WERI-Rb-1 (cell line): ENCODE measurements at regions not wholly inside any gene's neighbourhood (a gene's known extent, or its start where the extent isn't known, plus 50 kb on each side); places are given as distances from the start of the nearest gene placed in this dataset.

ENCODE experiments used
- DNase-seq: peaks from one replicate; pipeline ENCODE4 v3.0.0-alpha.2; 2020
- H3K27ac ChIP-seq: fragments of 250-450 bp; sonication (Bioruptor Pico); 2 replicates; pipeline ENCODE4 v1.5.1; 2020; ENCODE audit warnings: mild to moderate bottlenecking, moderate library complexity
- H3K27me3 ChIP-seq: fragments of 250-450 bp; sonication (Bioruptor Pico); 2 replicates; pipeline ENCODE4 v1.5.1; 2021; ENCODE audit warnings: mild to moderate bottlenecking, low read depth, moderate library complexity; ENCODE audit not compliant: insufficient read depth, severe bottlenecking
- H3K36me3 ChIP-seq: fragments of 250-450 bp; sonication (Bioruptor Pico); 2 replicates; pipeline ENCODE4 v1.5.1; 2020; ENCODE audit warnings: mild to moderate bottlenecking, moderate library complexity
- H3K4me3 ChIP-seq: 2 replicates; pipeline ENCODE4 v1.5.1; 2011; ENCODE audit warnings: low read depth, mild to moderate bottlenecking, control low read depth, low read length
- H3K9me3 ChIP-seq: fragments of 250-450 bp; sonication (Bioruptor Pico); 2 replicates; pipeline ENCODE4 v1.5.1; 2021; ENCODE audit warnings: mild to moderate bottlenecking, moderate library complexity; ENCODE audit not compliant: severe bottlenecking
- TF ChIP-seq, protein P1 (sequence below): IDR thresholded peaks from 2 replicates; pipeline ENCODE4 v1.5.1; 2011; ENCODE audit warnings: low read depth, mild to moderate bottlenecking, control low read depth, inconsistent platforms, low read length

DNA sequence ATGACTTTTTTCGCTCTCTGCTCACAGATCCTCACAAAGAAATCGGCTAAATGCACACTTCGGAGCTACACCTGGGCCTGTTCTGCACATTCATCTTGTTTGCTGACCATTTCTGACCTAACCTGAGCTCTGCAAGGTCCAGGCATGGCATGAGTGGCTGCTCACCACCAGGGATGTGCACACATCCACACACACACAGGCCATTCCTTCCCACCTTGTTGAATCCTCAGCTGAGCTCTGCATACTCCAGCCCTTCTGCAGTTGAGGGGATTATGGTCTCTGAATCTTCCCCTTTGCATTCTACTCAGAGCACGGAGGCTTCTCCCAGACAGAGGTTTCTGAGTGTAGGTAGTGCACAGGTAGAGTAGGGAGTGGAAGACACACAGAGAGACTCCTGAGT lies 411.9 kb upstream of the B3GAT1 start:
- Histone ChIP-seq H3K9me3 (peaks cover 2% of the 10 kb centered on the region), H3K27ac (no peak overlapping the region), H3K36me3 (no peaks in the 10 kb centered on the region), H3K4me3 (no peak overlapping the region), H3K27me3 (peaks cover 28% of the 10 kb centered on the region)
- TF ChIP-seq, protein P1, sequence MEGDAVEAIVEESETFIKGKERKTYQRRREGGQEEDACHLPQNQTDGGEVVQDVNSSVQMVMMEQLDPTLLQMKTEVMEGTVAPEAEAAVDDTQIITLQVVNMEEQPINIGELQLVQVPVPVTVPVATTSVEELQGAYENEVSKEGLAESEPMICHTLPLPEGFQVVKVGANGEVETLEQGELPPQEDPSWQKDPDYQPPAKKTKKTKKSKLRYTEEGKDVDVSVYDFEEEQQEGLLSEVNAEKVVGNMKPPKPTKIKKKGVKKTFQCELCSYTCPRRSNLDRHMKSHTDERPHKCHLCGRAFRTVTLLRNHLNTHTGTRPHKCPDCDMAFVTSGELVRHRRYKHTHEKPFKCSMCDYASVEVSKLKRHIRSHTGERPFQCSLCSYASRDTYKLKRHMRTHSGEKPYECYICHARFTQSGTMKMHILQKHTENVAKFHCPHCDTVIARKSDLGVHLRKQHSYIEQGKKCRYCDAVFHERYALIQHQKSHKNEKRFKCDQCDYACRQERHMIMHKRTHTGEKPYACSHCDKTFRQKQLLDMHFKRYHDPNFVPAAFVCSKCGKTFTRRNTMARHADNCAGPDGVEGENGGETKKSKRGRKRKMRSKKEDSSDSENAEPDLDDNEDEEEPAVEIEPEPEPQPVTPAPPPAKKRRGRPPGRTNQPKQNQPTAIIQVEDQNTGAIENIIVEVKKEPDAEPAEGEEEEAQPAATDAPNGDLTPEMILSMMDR, result no peak
- no peak for DNase-seq

DNA sequence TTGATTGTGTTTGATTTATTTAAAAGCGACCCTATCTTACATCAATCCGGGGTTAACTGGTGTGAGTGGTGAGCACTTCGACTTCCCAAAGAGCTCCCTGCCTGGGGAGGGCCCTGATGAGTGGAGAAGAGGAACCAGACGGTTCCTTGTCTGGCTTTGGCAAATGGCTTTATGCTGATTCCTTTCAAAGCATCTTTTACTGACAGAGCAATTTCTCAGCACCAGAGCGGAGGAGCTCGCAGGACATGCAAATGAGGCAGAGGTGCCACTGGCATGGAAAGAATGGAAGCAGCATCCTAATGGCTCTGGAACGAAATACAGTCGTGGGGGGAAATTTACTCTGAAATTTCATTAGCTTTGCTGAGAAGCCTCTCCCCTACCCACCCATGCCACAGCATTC lies 410.9 kb upstream of the B3GAT1 start:
- Histone ChIP-seq H3K27ac (no peak overlapping the region), H3K36me3 (no peaks in the 10 kb centered on the region), H3K27me3 (peaks cover 32% of the 10 kb centered on the region), H3K9me3 (no peaks in the 10 kb centered on the region), H3K4me3 (no peak overlapping the region)
- TF ChIP-seq, protein P1, result no peak
- no peak for DNase-seq

DNA sequence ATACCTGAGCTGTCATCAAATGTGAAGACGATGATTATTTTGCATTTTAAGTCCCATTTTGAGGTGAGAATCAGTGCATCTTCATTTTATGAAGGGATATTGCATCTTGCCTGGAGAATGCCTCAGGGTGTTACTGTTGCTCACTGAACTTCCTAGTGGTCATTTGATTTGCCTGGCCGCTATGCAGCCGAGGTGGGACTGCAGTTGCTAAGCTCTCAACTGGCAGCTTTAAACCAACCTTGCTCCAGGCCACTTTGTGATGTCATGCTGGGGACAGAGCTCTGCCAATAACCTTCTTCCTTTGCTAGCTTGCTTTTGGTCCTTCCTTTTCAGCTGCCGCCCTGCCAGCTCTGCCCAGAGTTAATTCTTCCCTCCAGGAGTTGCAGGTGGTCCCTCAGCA lies 409.4 kb upstream of the B3GAT1 start:
- Histone ChIP-seq H3K4me3 (no peak overlapping the region), H3K9me3 (no peaks in the 10 kb centered on the region), H3K27ac (no peak overlapping the region), H3K36me3 (no peaks in the 10 kb centered on the region), H3K27me3 (peaks cover 36% of the 10 kb centered on the region)
- TF ChIP-seq, protein P1, result no peak
- DNase-seq, result no peak

DNA sequence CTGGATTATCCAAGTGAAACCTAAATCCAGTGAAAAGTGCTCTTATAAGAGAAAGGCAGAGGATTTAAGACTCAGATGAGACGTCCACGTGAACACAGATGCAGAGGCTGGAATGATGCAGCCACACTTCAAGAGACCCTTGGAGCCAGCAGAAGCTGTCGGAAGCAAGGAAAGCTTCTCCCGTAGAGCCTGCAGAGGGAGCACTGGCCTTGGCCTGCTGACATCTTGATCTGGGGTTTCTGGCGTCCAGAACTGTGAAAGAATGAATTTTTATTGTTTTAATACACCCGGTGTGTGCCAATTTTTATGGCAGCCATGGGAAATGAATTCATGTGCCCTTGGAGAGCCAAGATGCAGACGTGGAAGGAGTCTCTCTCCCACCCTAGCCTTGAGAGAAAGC lies 407.0 kb upstream of the B3GAT1 start:
- peaks cover 39% of the 10 kb centered on the region for H3K27me3 ChIP-seq
- TF ChIP-seq, protein P1, result peak; percentile 67
- H3K9me3 ChIP-seq, result no peaks in the 10 kb centered on the region
- no peaks in the 10 kb centered on the region for H3K36me3 ChIP-seq
- DNase-seq, result peak; percentile 30
- no peak overlapping the region for H3K27ac ChIP-seq
- H3K4me3 ChIP-seq, result no peak overlapping the region

DNA sequence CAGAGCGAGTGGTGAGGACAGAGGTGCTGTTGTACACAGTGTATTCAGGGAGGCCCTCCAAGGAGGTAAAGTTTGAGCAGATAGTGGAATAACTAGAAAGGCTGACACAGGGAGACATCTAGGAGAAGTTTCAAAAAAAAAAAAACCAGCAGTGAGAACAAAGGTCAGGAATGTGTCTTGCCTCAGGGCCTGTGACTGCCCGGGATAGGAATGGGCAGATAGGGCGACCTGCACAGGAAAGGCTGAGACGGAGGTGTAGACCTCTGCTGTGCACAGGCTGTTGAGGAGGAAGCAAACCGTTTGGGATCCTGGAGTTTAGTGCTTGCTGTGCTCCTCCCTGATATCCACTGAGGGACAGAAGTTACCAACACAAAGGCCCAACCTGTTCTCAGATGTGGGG lies 406.5 kb upstream of the B3GAT1 start:
- TF ChIP-seq, protein P1, result no peak
- Histone ChIP-seq H3K27me3 (peaks cover 36% of the 10 kb centered on the region), H3K36me3 (no peaks in the 10 kb centered on the region), H3K9me3 (no peaks in the 10 kb centered on the region), H3K4me3 (no peak overlapping the region), H3K27ac (no peak overlapping the region)
- no peak for DNase-seq

- TF ChIP-seq, protein P1, result no peak
- H3K36me3 ChIP-seq, result no peaks in the 10 kb centered on the region
- H3K27ac ChIP-seq, result no peak overlapping the region
- no peak for DNase-seq
- H3K9me3 ChIP-seq, result no peaks in the 10 kb centered on the region
- peaks cover 20% of the 10 kb centered on the region for H3K27me3 ChIP-seq
- no peak overlapping the region for H3K4me3 ChIP-seq
Observed at GRCh38 chr11:134815404-134815803, 403.4 kb upstream of the B3GAT1 start.
